OCI-M1 (cell line): ENCODE measurements at regions not wholly inside any gene's neighbourhood (a gene's known extent, or its start where the extent isn't known, plus 50 kb on each side); places are given as distances from the start of the nearest gene placed in this dataset.
"Not testable (repeated sequence)": the region's sequence is repeated elsewhere in the genome, so short reads cannot be mapped to it uniquely, and the experiment has no call there.

Experiments used
- DNase-seq: peaks from one replicate; lab custom pipeline; 2025; lab: John Stamatoyannopoulos, UW

GRCh38 chr5:13218518-13218917 is 726.0 kb downstream of the DNAH5 start:
- DNase-seq, result peak; percentile 24

DNA sequence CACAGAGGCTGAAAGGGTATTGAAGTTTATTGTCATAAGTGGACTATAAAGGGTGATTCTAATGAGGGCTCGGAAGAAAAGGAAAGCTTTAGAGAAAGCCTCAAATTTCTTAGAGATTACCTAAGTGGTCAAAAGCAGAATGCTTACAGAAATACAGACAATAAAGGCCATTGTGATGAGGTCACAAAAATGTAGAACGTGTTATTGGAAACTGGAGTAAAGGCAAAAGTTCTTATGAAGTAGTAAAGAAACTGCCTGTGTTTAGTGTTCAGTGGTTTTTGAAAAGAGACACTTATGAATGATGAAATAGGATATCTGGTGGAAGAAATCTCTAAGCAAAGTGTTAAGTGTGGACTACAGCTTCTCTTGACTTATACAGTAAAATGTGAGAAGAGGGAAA is 726.9 kb downstream of the DNAH5 start:
- DNase-seq, result no peak

DNA sequence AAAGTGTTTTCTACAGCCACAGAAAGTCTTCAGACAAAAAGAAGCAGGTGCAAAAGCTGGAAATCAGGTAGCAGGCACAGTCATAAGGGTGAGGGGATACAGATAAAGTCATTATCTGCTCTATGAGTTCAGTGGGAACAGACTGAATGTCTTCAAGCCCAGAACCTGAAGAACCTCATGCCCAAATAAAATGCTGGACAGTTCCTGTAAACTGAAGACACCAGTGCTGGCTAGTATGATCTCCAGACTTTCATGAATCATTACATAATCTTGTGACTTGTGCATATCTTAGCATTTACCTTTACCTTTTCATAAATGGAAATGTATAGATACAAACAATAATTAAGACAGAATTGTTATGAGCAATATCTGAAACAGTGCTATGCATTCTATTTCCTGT is 728.7 kb downstream of the DNAH5 start:
- no peak for DNase-seq

- no peak for DNase-seq
Observed at GRCh38 chr5:13215370-13215769, 729.1 kb downstream of the DNAH5 start.

DNA sequence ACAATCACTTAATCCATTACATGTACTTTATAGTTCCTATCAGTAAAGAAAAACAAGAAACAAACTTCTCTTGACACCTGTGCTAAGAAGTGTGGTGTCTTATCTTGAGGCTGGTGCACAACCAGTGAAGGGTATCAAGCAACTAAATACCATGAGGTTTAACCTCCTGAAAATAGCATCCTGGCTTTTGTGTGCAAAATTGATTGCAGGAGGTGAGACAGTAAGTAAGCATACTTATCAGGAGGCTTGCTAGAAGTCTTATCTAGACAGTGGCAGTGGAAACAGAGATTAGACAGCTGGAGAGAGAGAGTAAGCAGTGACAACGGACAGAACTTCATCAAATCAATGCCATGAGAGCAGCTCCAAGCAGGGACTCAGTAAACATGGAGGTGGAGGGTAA is 730.3 kb downstream of the DNAH5 start:
- DNase-seq, result no peak

DNA sequence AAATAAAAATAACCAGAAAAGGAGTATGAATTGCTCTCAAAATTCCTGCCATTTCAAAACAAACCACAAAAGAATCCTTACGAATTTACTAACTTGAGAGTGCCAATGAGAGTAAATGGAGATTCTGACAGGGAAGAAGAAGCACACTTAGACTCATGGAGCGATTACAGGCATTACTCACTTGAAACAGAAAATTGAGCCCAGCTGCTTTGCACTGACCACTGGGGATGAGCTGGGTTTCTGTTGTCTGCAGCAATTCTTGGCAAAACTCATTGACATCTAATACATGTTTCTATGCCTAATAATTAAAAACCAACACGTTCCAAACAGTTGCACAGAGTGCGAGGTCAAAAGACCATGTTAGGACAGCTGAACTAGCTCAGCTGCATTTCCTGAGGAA is 731.6 kb downstream of the DNAH5 start:
- no peak for DNase-seq

- DNase-seq, result no peak
Observed at GRCh38 chr5:13211064-13211463, 733.4 kb downstream of the DNAH5 start.

DNA sequence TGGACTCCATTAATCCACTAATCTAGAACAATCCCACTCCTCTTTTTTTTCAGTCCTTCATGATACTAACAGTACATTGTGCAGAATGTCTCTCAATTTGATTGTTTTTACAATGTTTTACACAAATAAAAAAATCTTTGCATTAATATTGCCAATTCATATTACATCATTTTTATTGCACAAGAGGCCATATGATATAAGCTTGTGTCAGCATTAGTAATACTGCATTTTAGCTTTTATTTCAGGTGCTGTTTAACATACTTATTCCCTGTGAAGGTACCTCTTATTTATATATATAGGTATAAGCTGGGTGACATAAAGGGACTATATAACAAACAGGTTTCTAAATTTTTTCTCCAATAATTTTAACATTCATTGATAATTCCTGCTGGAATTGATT is 737.4 kb downstream of the DNAH5 start:
- no peak for DNase-seq

GRCh38 chr5:13201022-13201421 is 743.5 kb downstream of the DNAH5 start:
- no peak for DNase-seq

- not testable (repeated sequence) for DNase-seq
Observed at GRCh38 chr5:13198226-13198625, 746.3 kb downstream of the DNAH5 start.

DNA sequence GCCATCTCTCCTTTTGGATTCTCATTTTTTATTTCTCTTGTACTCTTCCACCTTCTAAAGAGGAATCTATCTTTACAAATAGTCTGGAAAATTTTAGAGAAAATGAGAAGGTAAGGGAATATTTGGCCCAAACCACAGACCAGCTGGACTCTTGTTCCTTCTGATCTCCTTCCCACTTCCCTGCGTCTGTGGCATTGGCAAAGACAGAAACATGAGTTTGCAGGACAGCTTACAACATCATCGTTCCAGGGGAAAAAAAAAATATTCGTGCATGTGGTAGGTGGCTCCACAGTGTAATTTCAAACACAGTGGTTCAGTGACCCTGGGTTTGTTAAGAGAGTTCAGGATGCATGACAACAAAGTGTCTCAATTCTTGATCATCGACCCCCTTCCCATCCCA is 755.0 kb downstream of the DNAH5 start:
- DNase-seq, result no peak

- peak; percentile 36 for DNase-seq
Observed at GRCh38 chr5:13188371-13188770, 756.1 kb downstream of the DNAH5 start.

GRCh38 chr5:13187186-13187585 is 757.3 kb downstream of the DNAH5 start:
- no peak for DNase-seq

DNA sequence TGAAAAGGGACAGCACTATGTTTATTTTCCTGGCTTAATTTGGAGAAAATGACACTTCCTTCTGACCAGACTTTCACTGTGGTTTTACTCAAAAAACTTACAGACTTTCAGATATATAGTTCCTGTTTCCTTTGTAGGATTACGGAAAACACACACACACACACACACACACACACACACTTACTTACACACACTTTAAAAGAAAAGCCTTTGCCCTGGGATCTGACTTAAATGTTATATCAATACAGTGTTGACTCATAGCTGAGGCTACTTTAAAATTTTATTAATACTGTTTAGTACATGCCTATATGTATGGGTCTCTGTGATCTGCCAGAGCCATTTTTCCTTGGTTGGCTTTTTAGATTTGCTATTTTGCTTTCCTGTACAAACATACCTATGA is 758.3 kb downstream of the DNAH5 start:
- DNase-seq, result peak; percentile 68

DNA sequence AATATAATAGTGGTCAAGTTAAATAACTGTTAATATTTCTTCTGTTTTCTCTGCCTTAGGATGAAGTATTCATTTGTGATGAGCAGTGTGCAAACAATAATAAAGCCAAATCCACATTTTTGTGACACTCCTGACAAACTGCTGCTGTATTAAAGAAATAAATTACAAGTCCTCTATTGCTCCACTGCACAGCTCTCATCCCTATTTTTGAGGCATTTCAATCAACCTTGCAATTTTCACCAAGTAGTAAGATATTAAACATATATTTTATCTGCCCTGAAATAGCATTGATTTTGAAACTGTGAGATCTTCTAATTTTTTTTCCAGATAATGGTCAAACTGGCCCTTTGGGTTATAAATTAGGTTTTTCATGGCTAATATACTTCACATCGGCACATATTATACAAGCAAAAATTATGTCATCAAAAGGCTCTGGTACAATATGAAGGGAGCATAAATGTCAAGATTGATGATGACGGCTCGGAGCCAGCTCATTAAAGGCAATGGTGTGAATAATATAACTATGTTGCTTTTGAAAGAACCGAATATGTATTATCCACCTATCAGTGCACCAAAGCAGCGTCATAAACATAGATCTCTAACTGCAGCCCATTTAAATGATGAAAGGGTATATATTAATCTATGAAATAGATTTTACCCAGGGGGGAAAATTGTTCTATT is 764.9 kb downstream of the DNAH5 start:
- no peak for DNase-seq

DNA sequence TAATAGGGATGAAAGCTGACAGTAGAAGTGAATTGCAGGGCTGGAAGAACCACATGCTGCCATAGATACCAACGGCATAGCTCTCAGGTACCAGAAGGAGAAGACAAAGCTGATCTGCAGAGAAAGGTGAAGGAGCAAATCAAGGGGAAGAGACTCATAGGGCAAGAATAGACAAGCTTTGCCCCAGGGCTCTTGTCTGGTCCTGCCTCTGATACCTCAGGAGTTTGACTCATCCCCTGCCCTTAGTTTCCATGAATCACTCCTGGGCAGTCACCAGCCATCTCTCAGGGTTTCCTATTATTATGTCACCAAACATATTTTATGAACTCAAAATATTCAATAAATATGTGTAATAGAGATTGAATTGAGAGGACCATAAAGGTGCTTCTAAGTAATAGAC is 800.9 kb downstream of the DNAH5 start:
- no peak for DNase-seq

GRCh38 chr5:13143214-13143613 is 801.3 kb downstream of the DNAH5 start:
- DNase-seq, result no peak

GRCh38 chr5:13133951-13134350 is 810.5 kb downstream of the DNAH5 start:
- no peak for DNase-seq

DNA sequence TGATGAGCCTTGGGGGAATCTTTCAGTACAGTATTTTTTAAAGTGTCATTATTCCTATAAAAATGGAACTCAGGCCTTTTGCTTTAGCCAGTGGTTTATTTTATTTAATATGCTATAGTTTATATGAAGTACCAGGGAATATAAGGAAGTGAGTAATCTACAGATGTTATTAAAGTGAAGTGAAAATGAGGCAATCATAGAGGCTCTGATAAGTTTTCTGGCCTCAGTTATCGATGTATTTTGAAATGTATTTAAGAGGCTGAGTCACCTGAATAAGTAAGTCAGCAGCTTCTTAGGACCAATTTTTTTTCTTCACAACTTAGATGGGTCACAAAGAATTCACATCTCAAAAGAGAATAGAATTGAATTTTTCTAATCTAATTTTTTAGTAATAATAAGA is 829.0 kb downstream of the DNAH5 start:
- no peak for DNase-seq

- DNase-seq, result no peak
Observed at GRCh38 chr5:13108265-13108664, 836.2 kb downstream of the DNAH5 start.

GRCh38 chr5:13107537-13107936 is 837.0 kb downstream of the DNAH5 start:
- DNase-seq, result no peak

DNA sequence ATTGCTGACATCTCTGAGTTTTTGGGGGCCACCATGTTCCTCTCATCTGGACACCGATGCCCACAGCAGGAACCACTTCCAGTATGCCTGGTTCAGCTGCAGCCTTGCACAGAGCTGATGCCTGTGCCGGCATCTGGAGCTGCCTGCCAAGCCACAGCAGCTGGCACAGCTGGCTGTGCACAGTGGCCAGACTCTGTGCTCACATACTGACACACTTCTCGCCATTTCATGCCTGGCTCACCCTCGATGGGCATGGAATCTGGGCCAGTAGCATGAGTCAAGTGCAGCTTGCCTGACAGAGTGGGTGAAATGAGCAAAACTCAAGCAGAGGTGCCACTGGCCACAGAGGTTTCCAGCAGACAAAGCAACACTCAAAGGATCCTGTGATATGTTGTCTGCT is 863.4 kb downstream of the DNAH5 start:
- no peak for DNase-seq

DNA sequence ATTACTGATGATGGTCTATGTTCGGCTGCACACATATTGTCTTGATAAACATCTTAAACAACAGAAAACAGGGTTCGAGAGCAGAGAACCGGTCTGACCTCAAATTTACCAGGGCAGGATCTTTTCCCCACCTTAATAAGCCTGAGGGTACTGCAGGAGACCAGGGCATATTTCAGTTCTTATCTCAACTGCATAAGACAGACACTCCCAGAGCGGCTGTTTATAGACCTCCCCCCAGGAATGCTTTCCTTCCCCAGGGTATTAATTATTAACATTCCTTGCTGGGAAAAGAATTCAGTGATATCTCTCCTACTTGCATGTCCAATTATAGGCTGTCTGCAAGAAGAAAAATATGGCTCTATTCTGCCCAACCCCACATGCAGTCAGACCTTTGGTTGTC is 871.6 kb downstream of the DNAH5 start:
- not testable (repeated sequence) for DNase-seq

GRCh38 chr5:13063088-13063487 is 881.4 kb downstream of the DNAH5 start:
- no peak for DNase-seq
